Activated CD8-positive, alpha-beta T cell treated with anti-CD3 and anti-CD28 coated beads for 36 hours (primary cell): ENCODE measurements at regions not wholly inside any gene's neighbourhood (a gene's known extent, or its start where the extent isn't known, plus 50 kb on each side); places are given as distances from the start of the nearest gene placed in this dataset.

Experiments used
- ATAC-seq: fragments of 200-7000 bp; cut with Tn5 transposase; one replicate; pipeline ENCODE4 v1.10.0; 2021; ENCODE audit warnings: mild to moderate bottlenecking, moderate library complexity
- CTCF ChIA-PET: fragments of 350-600 bp; sonication (Branson Sonifier 250); formaldehyde crosslinking; loops from one replicate; lab custom pipeline; 2021; ENCODE audit warnings: antibody characterized with exemption; lab: Charles Lee
- POLR2A ChIA-PET: fragments of 350-600 bp; sonication (Branson Sonifier 250); formaldehyde crosslinking; loops from one replicate; lab custom pipeline; 2021; ENCODE audit warnings: antibody characterized with exemption; lab: Charles Lee
- DNase-seq: peaks from one replicate; pipeline ENCODE4 v3.0.0-alpha.2; 2020
- H3K27ac Mint-ChIP-seq: one replicate; pipeline ENCODE4 v1.8.0; 2021; ENCODE audit warnings: mild to moderate bottlenecking, mixed read lengths
- H3K27me3 Mint-ChIP-seq: one replicate; pipeline ENCODE4 v1.8.0; 2021; ENCODE audit warnings: mixed read lengths
- H3K36me3 Mint-ChIP-seq: one replicate; pipeline ENCODE4 v1.8.0; 2021; ENCODE audit warnings: low read depth, mixed read lengths
- H3K4me1 Mint-ChIP-seq: one replicate; pipeline ENCODE4 v1.8.0; 2021; ENCODE audit warnings: low read depth, mixed read lengths
- H3K4me3 Mint-ChIP-seq: one replicate; pipeline ENCODE4 v1.8.0; 2021; ENCODE audit warnings: mild to moderate bottlenecking, moderate library complexity, mixed read lengths
- H3K9me3 Mint-ChIP-seq: one replicate; pipeline ENCODE4 v1.8.0; 2021; ENCODE audit warnings: mixed read lengths
- CTCF ChIP-seq: fragments of 200-600 bp; IDR thresholded peaks from one replicate; pipeline ENCODE4 v1.8.0; 2022; ENCODE audit warnings: antibody characterized with exemption, mild to moderate bottlenecking
- intact Hi-C: fragments of 100-400 bp; cut with micrococcal nuclease; formaldehyde crosslinking; loops from one replicate; pipeline ENCODE4 v1.10.0; 2022

DNA sequence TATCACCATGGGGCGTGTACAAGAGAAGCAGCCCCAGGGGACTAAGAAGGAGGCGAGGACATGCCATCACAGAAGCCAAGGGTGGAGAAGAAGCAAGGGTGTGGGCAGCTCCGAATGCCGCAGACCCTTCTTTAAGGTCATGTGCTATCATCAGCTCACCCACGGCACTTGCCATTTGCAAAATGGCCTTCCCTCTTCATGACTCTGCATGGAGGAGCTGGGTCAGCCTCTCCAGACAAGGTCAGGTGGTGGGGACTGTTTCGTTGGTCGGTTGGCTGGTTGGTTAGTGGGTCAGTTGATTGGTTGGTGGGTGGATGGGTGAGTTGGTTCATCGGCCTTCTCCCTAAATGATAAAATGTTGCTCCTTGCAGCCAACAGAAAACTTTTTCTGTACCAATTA is 622.5 kb downstream of the TBC1D22A start:
- POLR2A ChIA-PET = no interaction called here

GRCh38 chr22:47382164-47382890 is 619.9 kb downstream of the TBC1D22A start:
- no peaks in the 10 kb centered on the region for H3K4me1 Mint-ChIP-seq
- H3K27ac Mint-ChIP-seq = no peak overlapping the region
- H3K4me3 Mint-ChIP-seq = no peak overlapping the region
- no peak for DNase-seq
- ChIA-PET CTCF (no interaction called here), POLR2A (no interaction called here)
- TF ChIP-seq CTCF = no peak
- intact Hi-C loops = no loop called here
- H3K9me3 Mint-ChIP-seq = peaks cover 8% of the 10 kb centered on the region
- H3K27me3 Mint-ChIP-seq = no peaks in the 10 kb centered on the region
- no peaks in the 10 kb centered on the region for H3K36me3 Mint-ChIP-seq
- no peak for ATAC-seq

More for the DNA sequence above, 622.5 kb downstream of the TBC1D22A start:
- intact Hi-C loops = no loop called here
- TF ChIP-seq CTCF = no peak
- Mint-ChIP-seq H3K27ac (no peak overlapping the region), H3K4me3 (no peak overlapping the region), H3K36me3 (no peaks in the 10 kb centered on the region), H3K27me3 (no peaks in the 10 kb centered on the region), H3K9me3 (no peaks in the 10 kb centered on the region), H3K4me1 (no peaks in the 10 kb centered on the region)
- no peak for ATAC-seq
- no peak for DNase-seq
- CTCF ChIA-PET = no interaction called here

DNA sequence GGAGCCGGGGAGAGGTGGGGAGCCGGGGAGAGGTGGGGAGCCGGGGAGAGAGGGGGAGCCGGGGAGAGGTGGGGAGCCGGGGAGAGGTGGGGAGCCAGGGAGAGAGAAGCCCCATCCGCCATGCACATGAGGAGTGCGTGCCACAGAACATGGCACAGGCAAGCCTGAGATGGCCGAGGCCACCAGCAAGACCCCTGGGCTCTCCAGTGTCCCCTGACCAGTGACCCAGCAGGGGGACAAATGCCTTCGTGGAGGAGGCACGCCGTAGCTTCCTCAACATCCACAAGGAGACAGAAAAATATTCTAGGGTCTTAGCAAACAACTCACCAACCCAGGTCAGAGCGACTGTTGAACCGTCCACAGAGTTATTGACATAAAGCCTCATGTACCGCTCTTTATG is 618.8 kb downstream of the TBC1D22A start:
- no peaks in the 10 kb centered on the region for H3K36me3 Mint-ChIP-seq
- H3K27me3 Mint-ChIP-seq = no peaks in the 10 kb centered on the region
- POLR2A ChIA-PET = no interaction called here
- H3K4me3 Mint-ChIP-seq = no peak overlapping the region
- no peak overlapping the region for H3K27ac Mint-ChIP-seq
- intact Hi-C loops = no loop called here
- no peaks in the 10 kb centered on the region for H3K4me1 Mint-ChIP-seq
- CTCF ChIA-PET = no interaction called here
- peaks cover 8% of the 10 kb centered on the region for H3K9me3 Mint-ChIP-seq
- ATAC-seq = no peak
- DNase-seq = no peak
- TF ChIP-seq CTCF = no peak

GRCh38 chr22:47380692-47381091 is 618.2 kb downstream of the TBC1D22A start:
- no peak overlapping the region for H3K4me3 Mint-ChIP-seq
- POLR2A ChIA-PET = no interaction called here
- intact Hi-C loops = no loop called here

More at GRCh38 chr22:47380692-47381091, 618.2 kb downstream of the TBC1D22A start:
- no peak for DNase-seq
- TF ChIP-seq CTCF = no peak
- H3K36me3 Mint-ChIP-seq = no peaks in the 10 kb centered on the region
- H3K27ac Mint-ChIP-seq = no peak overlapping the region
- no peaks in the 10 kb centered on the region for H3K27me3 Mint-ChIP-seq
- H3K9me3 Mint-ChIP-seq = peaks cover 8% of the 10 kb centered on the region
- no peak for ATAC-seq
- CTCF ChIA-PET = no interaction called here
- no peaks in the 10 kb centered on the region for H3K4me1 Mint-ChIP-seq
